ENCODE measurements at regions not wholly inside any gene's neighbourhood (a gene's known extent, or its start where the extent isn't known, plus 50 kb on each side); places are given as distances from the start of the nearest gene placed in this dataset.

- Histone ChIP-seq H3K27ac (no peak overlapping the region), H3K4me1 (no peaks in the 10 kb centered on the region), H3K9me3 (no peaks in the 10 kb centered on the region), H3K27me3 (ENCODE audit: insufficient read depth in 3 of 3, low read length in 2 of 3) (no peaks in the 10 kb centered on the region), H3K4me3 (no peak overlapping the region), H3K36me3 (ENCODE audit: insufficient read depth in 1 of 2, low read depth in 1 of 2) (no peaks in the 10 kb centered on the region)
- WGBS, 3 donors: 83 to 89% (median 86%) methylated on average over 2 of the region's 2 CpGs
- TF ChIP-seq, protein P1, sequence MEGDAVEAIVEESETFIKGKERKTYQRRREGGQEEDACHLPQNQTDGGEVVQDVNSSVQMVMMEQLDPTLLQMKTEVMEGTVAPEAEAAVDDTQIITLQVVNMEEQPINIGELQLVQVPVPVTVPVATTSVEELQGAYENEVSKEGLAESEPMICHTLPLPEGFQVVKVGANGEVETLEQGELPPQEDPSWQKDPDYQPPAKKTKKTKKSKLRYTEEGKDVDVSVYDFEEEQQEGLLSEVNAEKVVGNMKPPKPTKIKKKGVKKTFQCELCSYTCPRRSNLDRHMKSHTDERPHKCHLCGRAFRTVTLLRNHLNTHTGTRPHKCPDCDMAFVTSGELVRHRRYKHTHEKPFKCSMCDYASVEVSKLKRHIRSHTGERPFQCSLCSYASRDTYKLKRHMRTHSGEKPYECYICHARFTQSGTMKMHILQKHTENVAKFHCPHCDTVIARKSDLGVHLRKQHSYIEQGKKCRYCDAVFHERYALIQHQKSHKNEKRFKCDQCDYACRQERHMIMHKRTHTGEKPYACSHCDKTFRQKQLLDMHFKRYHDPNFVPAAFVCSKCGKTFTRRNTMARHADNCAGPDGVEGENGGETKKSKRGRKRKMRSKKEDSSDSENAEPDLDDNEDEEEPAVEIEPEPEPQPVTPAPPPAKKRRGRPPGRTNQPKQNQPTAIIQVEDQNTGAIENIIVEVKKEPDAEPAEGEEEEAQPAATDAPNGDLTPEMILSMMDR (IDR thresholded peaks at IDR 0.05): no peak
- intact Hi-C loops (cut with DNase I): no loop called here
- ATAC-seq: no peak
- DNase-seq: no peak
Observed at GRCh38 chr5:104755806-104756205, 1193.2 kb upstream of the NUDT12 start.

DNA sequence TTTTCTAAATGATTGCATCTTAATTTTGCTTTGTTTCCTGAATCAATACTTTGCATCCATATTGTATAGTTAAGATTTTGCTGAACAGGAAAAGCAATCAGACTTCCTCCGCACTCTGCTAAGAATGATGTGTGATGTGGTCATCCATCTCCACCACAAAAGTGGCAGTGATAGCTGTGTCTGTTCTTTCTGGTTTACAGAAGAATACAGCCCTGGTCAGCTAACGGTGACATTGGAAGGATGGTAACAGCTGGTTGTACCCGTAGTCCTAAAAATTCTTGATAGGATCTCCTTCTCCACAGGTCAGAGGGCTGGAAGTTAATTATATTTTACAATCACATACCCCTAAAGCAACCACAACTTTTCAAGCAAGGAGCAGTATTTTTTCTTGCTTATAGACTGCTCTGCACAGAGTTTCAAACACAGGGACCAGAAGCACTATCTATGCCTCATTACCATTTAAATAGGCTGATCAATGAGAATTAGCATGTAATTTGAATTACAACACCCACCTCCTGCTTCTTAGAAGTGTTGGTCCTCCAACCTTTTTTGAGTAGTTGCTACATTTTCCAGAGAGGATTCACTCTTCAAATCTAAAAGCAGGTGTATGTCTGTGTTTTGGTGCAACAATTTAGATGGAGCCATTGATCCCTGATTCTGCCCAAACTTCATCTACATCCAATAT, 1191.9 kb upstream of the NUDT12 start:
- Histone ChIP-seq H3K4me1 (no peaks in the 10 kb centered on the region), H3K27me3 (ENCODE audit: insufficient read depth in 3 of 3, low read length in 2 of 3) (no peaks in the 10 kb centered on the region), H3K27ac (no peak overlapping the region), H3K9me3 (no peaks in the 10 kb centered on the region), H3K36me3 (ENCODE audit: insufficient read depth in 1 of 2, low read depth in 1 of 2) (no peaks in the 10 kb centered on the region), H3K4me3 (no peak overlapping the region)
- TF ChIP-seq, protein P1 (IDR thresholded peaks at IDR 0.05): no peak
- ATAC-seq: no peak
- no peak for DNase-seq
- intact Hi-C loops (cut with DNase I): no loop called here
- WGBS, 3 donors: 55 to 58% (median 56%) methylated on average over 3 of the region's 3 CpGs

DNA sequence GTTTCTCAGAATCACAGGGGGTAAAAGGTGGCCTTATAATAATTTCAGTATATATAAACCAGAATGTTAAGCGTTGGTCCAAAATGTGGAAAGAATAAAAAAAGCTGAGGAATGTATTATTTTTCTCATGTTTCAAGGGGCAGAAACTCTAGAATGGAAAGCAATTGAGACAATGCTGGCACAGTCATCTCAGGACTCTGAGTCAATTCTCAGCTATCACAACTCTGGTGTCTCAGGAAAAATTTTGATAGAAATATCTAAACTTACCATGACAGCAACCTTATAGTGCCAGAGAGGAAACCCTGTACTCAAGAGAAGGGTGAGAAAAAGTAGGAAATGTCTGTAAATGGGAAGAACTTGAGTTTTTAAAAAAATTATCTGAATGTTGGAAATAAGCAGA, 1189.4 kb upstream of the NUDT12 start:
- Histone ChIP-seq H3K9me3 (no peaks in the 10 kb centered on the region), H3K4me3 (no peak overlapping the region), H3K27me3 (ENCODE audit: insufficient read depth in 3 of 3, low read length in 2 of 3) (no peaks in the 10 kb centered on the region), H3K36me3 (ENCODE audit: insufficient read depth in 1 of 2, low read depth in 1 of 2) (no peaks in the 10 kb centered on the region), H3K4me1 (no peaks in the 10 kb centered on the region), H3K27ac (no peak overlapping the region)
- no peak for ATAC-seq
- intact Hi-C loops (cut with DNase I): no loop called here
- TF ChIP-seq, protein P1 (IDR thresholded peaks at IDR 0.05): no peak
- 35 to 37% (median 36%) methylated on average over 1 of the region's 1 CpG for WGBS, 3 donors
- DNase-seq: no peak

- Histone ChIP-seq H3K4me1 (no peaks in the 10 kb centered on the region), H3K27ac (no peak overlapping the region), H3K36me3 (ENCODE audit: insufficient read depth in 1 of 2, low read depth in 1 of 2) (no peaks in the 10 kb centered on the region), H3K9me3 (no peaks in the 10 kb centered on the region), H3K27me3 (ENCODE audit: insufficient read depth in 3 of 3, low read length in 2 of 3) (no peaks in the 10 kb centered on the region), H3K4me3 (no peak overlapping the region)
- TF ChIP-seq, protein P1 (IDR thresholded peaks at IDR 0.05): no peak
- intact Hi-C loops (cut with DNase I): no loop called here
- 67 to 73% (median 70%) methylated on average over 3 of the region's 3 CpGs for WGBS, 3 donors
- DNase-seq (no peak), ATAC-seq (no peak)
Observed at GRCh38 chr5:104739905-104740304, 1177.3 kb upstream of the NUDT12 start.

GRCh38 chr5:104739503-104739902, 1176.9 kb upstream of the NUDT12 start:
- H3K27ac ChIP-seq: no peak overlapping the region
- TF ChIP-seq, protein P1 (IDR thresholded peaks at IDR 0.05): no peak
- ATAC-seq: no peak

More at GRCh38 chr5:104739503-104739902, 1176.9 kb upstream of the NUDT12 start:
- Histone ChIP-seq H3K27me3 (ENCODE audit: insufficient read depth in 3 of 3, low read length in 2 of 3) (no peaks in the 10 kb centered on the region), H3K4me1 (no peaks in the 10 kb centered on the region), H3K36me3 (ENCODE audit: insufficient read depth in 1 of 2, low read depth in 1 of 2) (no peaks in the 10 kb centered on the region), H3K9me3 (no peaks in the 10 kb centered on the region), H3K4me3 (no peak overlapping the region)
- 88 to 92% (median 91%) methylated on average over 2 of the region's 2 CpGs for WGBS, 3 donors
- intact Hi-C loops (cut with DNase I): no loop called here
- no peak for DNase-seq
